B cell (primary cell): ENCODE measurements at regions not wholly inside any gene's neighbourhood (a gene's known extent, or its start where the extent isn't known, plus 50 kb on each side); places are given as distances from the start of the nearest gene placed in this dataset.

ENCODE experiments used
- CTCF ChIP-seq: fragments of 200-600 bp; IDR thresholded peaks from one replicate; pipeline ENCODE4 v1.8.0; 2022; ENCODE audit warnings: antibody characterized with exemption, mild to moderate bottlenecking
- EZH2 ChIP-seq: IDR thresholded peaks from 2 replicates; pipeline ENCODE4 v1.6.1; 2012; ENCODE audit warnings: borderline replicate concordance, low read depth, mild to moderate bottlenecking, moderate library complexity, low read length; ENCODE audit not compliant: insufficient read depth, poor library complexity, severe bottlenecking

DNA sequence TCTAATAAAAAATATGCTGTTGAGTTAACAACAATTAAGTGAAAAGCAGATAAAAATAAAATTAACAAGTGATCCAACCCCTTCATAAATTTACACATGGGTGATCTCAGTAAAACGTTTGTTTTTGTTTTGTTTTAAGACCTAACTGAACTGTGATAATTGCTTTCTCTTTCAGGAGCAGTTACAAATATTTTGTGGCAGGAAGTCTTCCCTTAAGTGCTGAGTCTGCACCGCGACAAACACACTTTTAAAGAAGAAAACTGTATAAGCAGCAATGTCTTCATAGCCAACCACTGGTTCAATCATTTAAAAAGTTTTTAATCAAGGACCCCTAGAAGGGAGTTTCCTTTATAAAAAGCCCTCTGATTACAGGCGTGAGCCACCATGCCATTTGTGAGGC lies 53.7 kb upstream of the NFKB1 start:
- TF ChIP-seq CTCF: no peak
- no peak for TF ChIP-seq EZH2
